HG03095 (cell line): ENCODE measurements at regions not wholly inside any gene's neighbourhood (a gene's known extent, or its start where the extent isn't known, plus 50 kb on each side); places are given as distances from the start of the nearest gene placed in this dataset.
"Not testable (repeated sequence)": the region's sequence is repeated elsewhere in the genome, so short reads cannot be mapped to it uniquely, and the experiment has no call there.

Experiments used
- ATAC-seq: cut with Tn5 transposase; IDR thresholded peaks from one replicate; pipeline ENCODE4 v1.9.1; 2021; ENCODE audit warnings: moderate library complexity; ENCODE audit not compliant: unreplicated experiment

GRCh38 chr1:5200006-5200405 is 545.6 kb downstream of the AJAP1 start:
- no peak for ATAC-seq

- no peak for ATAC-seq
Measured at GRCh38 chr1:5198328-5198727, 543.9 kb downstream of the AJAP1 start.

- ATAC-seq, result no peak
Measured at GRCh38 chr1:5191470-5191869, 537.1 kb downstream of the AJAP1 start.

- no peak for ATAC-seq
Measured at GRCh38 chr1:5189384-5189783, 535.0 kb downstream of the AJAP1 start.

- ATAC-seq, result no peak
Measured at GRCh38 chr1:5165762-5166161, 511.4 kb downstream of the AJAP1 start.

- ATAC-seq, result no peak
Measured at GRCh38 chr1:5164158-5164557, 509.7 kb downstream of the AJAP1 start.

- no peak for ATAC-seq
Measured at GRCh38 chr1:5161372-5161771, 507.0 kb downstream of the AJAP1 start.

GRCh38 chr1:5157175-5157574 is 502.8 kb downstream of the AJAP1 start:
- ATAC-seq, result no peak

- ATAC-seq, result no peak
Measured at GRCh38 chr1:5156416-5157120, 502.2 kb downstream of the AJAP1 start.

GRCh38 chr1:5151511-5151910 is 497.1 kb downstream of the AJAP1 start:
- no peak for ATAC-seq

GRCh38 chr1:5150191-5150590 is 495.8 kb downstream of the AJAP1 start:
- ATAC-seq, result no peak

- ATAC-seq, result no peak
Measured at GRCh38 chr1:5147806-5148205, 493.4 kb downstream of the AJAP1 start.

- ATAC-seq, result no peak
Measured at GRCh38 chr1:5142389-5142788, 488.0 kb downstream of the AJAP1 start.

GRCh38 chr1:5141750-5142149 is 487.3 kb downstream of the AJAP1 start:
- no peak for ATAC-seq

GRCh38 chr1:5140962-5141361 is 486.6 kb downstream of the AJAP1 start:
- no peak for ATAC-seq

- ATAC-seq, result no peak
Measured at GRCh38 chr1:5140136-5140535, 485.7 kb downstream of the AJAP1 start.

GRCh38 chr1:5129746-5130355 is 475.4 kb downstream of the AJAP1 start:
- no peak for ATAC-seq

GRCh38 chr1:5125208-5125607 is 470.8 kb downstream of the AJAP1 start:
- ATAC-seq, result no peak

- no peak for ATAC-seq
Measured at GRCh38 chr1:5120559-5120958, 466.1 kb downstream of the AJAP1 start.

- no peak for ATAC-seq
Measured at GRCh38 chr1:5119366-5120234, 465.2 kb downstream of the AJAP1 start.

- ATAC-seq, result not testable (repeated sequence)
Measured at GRCh38 chr1:5118771-5119170, 464.4 kb downstream of the AJAP1 start.

GRCh38 chr1:5118292-5118691 is 463.9 kb downstream of the AJAP1 start:
- ATAC-seq, result not testable (repeated sequence)
